ENCODE measurements at regions not wholly inside any gene's neighbourhood (a gene's known extent, or its start where the extent isn't known, plus 50 kb on each side); places are given as distances from the start of the nearest gene placed in this dataset.
"Not testable (repeated sequence)": the region's sequence is repeated elsewhere in the genome, so short reads cannot be mapped to it uniquely, and the experiment has no call there.

DNA sequence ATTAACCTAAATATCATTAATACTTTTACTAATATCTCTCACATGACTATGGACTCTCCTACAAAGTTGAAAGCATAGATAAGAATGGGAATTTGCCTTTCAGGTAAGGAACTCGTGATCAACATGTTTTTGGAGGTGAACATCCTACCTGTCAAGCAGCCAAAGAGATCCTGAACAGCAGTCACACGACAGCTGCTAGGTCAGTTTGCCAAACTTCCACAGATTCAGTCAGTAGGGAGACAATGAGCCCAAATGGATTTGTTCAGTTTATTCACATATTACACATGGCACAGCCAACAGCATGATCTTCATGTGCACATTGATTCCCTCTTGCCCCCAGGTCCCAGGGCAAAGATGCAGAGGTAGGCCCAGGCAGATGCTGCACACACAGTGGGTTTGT, 86.1 kb upstream of the LOC128125822 start:
- DNase-seq, result no peak

DNA sequence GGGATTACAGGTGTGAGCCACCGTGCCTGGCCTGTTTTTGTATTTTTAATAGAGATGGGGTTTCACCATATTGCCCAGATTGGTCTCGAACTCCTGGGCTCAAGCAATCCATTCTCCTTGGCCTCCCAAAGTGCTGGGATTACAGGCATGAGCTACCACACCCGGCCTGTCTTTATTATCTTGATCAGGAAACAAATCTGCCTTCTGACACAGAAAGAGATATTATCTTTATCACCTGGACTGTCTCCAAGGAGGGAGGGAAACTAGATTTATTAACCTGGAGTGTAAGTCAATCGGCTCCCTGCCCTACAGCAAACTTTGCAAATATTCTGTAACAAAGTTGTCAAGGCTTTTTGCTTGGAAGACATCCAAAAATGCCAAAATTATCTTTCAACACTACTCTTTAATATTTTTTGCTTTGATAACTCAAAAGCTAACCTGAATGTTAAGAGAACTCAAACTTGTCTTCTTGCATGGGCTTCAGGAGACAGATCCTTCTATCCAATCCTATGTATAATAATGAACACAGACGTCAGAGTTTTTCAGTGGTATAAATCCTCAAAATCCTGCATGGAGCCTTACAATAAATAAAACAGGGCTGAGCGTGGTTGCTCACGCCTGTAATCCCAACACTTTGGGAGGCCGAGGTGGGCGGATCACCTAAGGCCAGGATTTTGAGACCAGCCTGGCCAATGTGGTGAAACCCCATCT, 85.0 kb upstream of the LOC128125822 start:
- no peak for DNase-seq

- DNase-seq, result no peak
These were observed 81.2 kb upstream of the LOC128125822 start for GRCh38 chr6:63491119-63491518.

GRCh38 chr6:63492476-63492875, 79.8 kb upstream of the LOC128125822 start:
- no peak for DNase-seq

DNA sequence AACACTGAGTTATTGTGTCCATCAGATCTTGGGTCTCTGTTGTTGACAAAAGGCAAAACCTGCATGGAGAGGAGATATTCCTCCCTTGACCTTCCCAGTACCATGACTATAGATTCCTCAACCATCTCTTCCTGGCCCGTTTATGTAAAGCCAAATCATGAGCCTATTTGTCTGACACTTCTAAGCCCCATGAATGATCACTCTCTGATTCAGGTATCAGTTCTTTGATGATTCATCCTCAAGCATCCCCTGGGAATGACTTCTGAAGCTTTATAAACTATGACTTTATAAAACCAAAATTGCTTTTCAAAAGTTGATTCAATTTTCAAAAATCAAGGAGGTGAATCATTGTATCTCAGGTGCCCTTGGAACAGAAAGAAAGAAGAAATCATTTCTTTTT, 78.7 kb upstream of the LOC128125822 start:
- DNase-seq, result no peak

GRCh38 chr6:63496361-63496804, 75.9 kb upstream of the LOC128125822 start:
- no peak for DNase-seq

GRCh38 chr6:63502156-63502555, 70.1 kb upstream of the LOC128125822 start:
- no peak for DNase-seq

DNA sequence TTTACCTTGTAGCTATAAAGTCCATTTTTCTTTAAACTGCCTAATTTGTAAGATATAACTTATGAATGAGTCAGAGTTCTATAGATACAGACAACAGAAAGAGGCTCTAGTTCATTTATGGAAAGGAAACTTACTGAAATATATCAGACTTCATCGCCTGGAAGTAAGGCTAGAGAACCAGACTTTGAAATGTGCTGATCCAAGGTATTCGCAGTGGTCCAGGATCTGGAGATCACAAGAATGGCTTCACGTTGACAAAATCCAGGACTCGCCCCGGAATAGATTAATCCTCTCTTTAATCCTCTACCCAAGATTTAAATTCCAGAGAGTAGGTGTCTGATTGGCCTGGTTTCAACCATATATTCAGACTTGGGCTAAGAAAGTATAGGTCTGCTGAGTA, 69.1 kb upstream of the LOC128125822 start:
- no peak for DNase-seq

DNA sequence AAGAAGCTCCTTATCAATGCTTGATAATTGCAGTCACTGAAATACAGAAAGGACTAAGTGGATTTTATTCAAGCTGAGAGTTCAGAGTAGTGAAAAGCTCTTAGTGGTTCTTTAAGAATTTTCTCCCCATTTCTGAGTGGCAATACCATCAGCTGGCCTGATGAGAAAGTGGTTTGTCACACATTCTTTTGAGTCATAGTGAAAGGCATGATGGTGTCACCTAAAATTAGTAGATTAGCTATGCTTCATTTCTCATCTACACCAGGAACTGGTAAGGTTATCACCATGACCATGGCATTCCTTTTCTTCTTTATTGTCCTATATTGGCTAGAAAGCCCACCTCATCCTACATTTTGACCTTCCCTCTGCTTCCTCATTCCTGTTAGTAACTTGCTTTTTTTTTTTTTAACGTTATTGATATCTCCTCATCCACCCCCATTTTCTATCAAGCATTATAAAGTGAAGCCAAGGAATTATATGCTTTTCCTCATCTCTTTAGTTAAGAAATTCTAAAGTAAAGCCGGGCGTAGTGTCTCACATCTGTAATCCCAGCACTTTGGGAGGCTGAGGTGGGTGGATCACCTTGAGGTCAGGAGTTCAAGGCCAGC, 67.4 kb upstream of the LOC128125822 start:
- no peak for DNase-seq

GRCh38 chr6:63507096-63507495, 65.2 kb upstream of the LOC128125822 start:
- DNase-seq, result no peak

DNA sequence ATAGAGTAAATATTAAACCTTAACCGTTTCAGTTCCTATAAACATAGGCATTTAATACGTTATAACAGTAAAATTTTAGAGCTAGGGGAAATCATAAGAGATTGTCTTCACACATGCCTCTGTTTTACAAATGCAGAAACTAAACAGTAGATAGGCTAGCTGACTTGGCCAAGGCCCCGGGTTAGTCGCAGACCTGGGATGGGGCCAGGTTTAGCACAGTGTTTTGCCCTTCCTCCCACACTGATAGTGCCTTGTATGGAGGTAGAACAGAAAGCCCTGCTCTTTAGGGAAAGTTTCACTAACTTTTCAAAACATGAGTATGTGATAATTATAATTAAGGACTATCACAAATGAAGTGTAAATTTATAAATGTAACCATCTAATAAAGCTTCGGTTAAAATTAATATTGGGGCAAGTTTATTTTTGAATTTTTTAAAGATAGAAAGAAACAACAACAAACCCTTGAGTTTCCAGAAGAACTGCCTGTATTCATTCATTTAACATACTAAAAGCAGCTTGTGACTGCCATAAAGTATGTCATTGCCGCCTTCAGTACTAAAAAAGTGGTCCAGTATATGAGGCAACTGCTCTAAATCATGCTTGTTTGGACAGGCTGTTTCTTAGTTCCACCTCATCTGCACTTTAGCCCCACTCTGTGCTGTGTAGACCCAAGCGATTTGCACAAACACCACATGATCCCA, 62.5 kb upstream of the LOC128125822 start:
- no peak for DNase-seq

GRCh38 chr6:63510353-63510686, 62.0 kb upstream of the LOC128125822 start:
- DNase-seq, result no peak

- DNase-seq, result no peak
These were observed 61.4 kb upstream of the LOC128125822 start for GRCh38 chr6:63510849-63511248.

- no peak for DNase-seq
These were observed 57.6 kb upstream of the LOC128125822 start for GRCh38 chr6:63514488-63515173.

DNA sequence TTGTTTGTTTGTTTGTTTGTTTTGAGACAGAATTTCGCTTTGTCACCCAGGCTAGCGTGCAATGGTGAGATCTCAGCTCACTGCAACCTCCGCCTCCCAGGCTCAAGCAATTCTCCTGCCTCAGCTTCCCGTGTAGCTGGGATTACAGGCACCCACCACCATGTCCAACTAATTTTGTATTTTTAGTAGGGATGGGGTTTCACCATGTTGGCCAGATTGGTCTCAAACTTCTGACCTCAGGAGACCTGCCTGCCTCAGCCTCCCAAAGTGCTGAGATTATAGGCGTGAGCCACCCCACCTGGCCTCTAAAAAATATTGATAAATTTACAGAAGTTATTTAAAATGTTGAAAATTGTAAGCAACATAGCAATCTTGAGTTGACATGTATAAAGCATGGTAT, 57.1 kb upstream of the LOC128125822 start:
- not testable (repeated sequence) for DNase-seq

DNA sequence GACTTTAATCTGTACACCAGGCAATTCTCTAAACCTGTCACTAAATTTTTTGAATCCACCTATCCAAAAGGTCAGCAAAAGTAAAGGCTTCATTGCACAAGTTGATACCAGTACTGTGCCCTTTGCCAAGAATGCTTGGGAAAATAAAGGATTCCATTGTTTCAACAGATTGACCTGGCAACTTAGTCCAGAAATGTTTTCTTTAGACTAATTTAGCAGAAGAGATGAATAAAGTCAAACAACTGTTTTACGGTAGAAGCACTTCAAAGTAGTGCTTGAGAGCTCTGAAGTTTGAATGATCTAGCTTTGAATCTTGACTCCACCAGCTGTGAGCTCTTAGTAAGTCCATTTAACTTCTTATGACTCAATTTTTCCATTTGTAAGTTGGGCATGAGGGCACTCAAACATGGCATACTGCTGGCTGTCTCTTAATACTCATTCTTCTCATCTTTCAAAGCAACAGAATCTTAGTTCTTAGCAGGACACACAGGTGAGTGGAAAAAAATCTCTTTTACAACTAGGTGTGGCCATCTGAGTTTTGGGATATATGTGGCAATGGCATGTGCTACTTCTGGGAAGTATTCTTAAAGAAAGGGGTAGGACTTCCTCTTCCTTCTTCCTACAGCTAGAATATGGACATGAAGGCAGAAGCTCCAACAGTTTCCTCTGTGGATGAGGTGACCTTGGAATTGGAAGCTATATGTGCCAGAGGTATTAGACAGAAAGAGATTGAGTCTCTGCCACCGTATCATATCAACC, 55.9 kb upstream of the LOC128125822 start:
- no peak for DNase-seq

- DNase-seq, result no peak
These were observed 55.1 kb upstream of the LOC128125822 start for GRCh38 chr6:63517221-63517620.

- DNase-seq, result no peak
These were observed 50.6 kb upstream of the LOC128125822 start for GRCh38 chr6:63521475-63522210.

All from DMS79 treated with DMSO at 0.1 percent for 48 hours (cell line).